ENCODE measurements at regions not wholly inside any gene's neighbourhood (a gene's known extent, or its start where the extent isn't known, plus 50 kb on each side); places are given as distances from the start of the nearest gene placed in this dataset.

DNA sequence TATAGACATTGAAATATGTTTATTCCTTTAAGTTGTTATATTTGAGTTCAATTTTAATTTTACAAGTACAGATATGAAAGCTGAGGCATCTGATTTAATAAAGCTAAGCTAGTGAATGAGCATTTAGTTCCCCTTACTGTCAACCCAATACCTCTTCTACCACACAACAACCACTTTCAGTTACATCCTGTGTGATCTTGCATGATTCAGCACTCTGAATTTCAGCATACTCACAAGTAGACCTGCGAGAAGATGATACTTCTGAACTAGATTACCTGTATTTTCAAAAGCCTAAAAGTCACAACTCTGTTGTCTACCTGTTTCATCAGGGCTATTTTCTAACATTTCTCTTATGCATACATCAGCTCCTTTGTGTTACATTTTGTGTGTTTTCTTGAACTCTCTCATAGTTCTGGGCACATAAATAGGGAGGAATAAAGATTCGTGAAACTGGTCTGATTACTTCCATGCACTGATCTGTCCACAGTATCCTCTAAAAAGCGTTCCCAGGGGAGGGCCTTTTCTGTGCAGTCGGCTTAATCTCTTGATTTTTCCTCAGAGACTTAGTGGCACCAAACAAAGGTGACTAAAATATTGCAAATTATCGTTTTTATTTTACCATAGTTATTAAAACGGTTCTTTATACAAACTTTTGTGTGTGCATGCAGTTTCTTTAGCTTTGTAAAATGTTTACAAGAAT lies 2025.5 kb upstream of the NUDT12 start:
- TF ChIP-seq CTCF (IDR thresholded peaks at IDR 0.05), result no peak
- TF ChIP-seq RFX5 (IDR thresholded peaks at IDR 0.05; ENCODE audit: low read length), result no peak
- TF ChIP-seq, protein P1, sequence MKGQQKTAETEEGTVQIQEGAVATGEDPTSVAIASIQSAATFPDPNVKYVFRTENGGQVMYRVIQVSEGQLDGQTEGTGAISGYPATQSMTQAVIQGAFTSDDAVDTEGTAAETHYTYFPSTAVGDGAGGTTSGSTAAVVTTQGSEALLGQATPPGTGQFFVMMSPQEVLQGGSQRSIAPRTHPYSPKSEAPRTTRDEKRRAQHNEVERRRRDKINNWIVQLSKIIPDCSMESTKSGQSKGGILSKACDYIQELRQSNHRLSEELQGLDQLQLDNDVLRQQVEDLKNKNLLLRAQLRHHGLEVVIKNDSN (IDR thresholded peaks at IDR 0.05; ENCODE audit: borderline replicate concordance, low read depth), result no peak
- TF ChIP-seq EP300 (IDR thresholded peaks at IDR 0.05; ENCODE audit: borderline replicate concordance in 1 of 2, low read depth in 1 of 2, low read length in 1 of 2), result no peak
- TF ChIP-seq MXI1 (IDR thresholded peaks at IDR 0.05; ENCODE audit: low read depth, low read length), result no peak
- TF ChIP-seq, protein P2, sequence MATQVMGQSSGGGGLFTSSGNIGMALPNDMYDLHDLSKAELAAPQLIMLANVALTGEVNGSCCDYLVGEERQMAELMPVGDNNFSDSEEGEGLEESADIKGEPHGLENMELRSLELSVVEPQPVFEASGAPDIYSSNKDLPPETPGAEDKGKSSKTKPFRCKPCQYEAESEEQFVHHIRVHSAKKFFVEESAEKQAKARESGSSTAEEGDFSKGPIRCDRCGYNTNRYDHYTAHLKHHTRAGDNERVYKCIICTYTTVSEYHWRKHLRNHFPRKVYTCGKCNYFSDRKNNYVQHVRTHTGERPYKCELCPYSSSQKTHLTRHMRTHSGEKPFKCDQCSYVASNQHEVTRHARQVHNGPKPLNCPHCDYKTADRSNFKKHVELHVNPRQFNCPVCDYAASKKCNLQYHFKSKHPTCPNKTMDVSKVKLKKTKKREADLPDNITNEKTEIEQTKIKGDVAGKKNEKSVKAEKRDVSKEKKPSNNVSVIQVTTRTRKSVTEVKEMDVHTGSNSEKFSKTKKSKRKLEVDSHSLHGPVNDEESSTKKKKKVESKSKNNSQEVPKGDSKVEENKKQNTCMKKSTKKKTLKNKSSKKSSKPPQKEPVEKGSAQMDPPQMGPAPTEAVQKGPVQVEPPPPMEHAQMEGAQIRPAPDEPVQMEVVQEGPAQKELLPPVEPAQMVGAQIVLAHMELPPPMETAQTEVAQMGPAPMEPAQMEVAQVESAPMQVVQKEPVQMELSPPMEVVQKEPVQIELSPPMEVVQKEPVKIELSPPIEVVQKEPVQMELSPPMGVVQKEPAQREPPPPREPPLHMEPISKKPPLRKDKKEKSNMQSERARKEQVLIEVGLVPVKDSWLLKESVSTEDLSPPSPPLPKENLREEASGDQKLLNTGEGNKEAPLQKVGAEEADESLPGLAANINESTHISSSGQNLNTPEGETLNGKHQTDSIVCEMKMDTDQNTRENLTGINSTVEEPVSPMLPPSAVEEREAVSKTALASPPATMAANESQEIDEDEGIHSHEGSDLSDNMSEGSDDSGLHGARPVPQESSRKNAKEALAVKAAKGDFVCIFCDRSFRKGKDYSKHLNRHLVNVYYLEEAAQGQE (IDR thresholded peaks at IDR 0.05; ENCODE audit: low read depth, low read length), result no peak
